ENCODE measurements at regions not wholly inside any gene's neighbourhood (a gene's known extent, or its start where the extent isn't known, plus 50 kb on each side); places are given as distances from the start of the nearest gene placed in this dataset.
"Not testable (repeated sequence)": the region's sequence is repeated elsewhere in the genome, so short reads cannot be mapped to it uniquely, and the experiment has no call there.

- H3K36me3 ChIP-seq = no peaks in the 10 kb centered on the region
- DNase-seq (ENCODE audit: low read depth in 1 of 2, low spot score in 1 of 2) = no peak
- TF ChIP-seq CTCF (IDR thresholded peaks at IDR 0.05; ENCODE audit: low read depth, low read length) = no peak
- no peaks in the 10 kb centered on the region for H3K4me1 ChIP-seq (ENCODE audit: low read depth)
- no peak overlapping the region for H3K4me3 ChIP-seq
- H3K27ac ChIP-seq = no peak overlapping the region
- no peaks in the 10 kb centered on the region for H3K27me3 ChIP-seq
- no peaks in the 10 kb centered on the region for H3K9me3 ChIP-seq (ENCODE audit: low read depth)
Observed at GRCh38 chr7:96558530-96558929, 151.1 kb downstream of the SEM1 start.

- no peak for TF ChIP-seq CTCF (IDR thresholded peaks at IDR 0.05; ENCODE audit: low read depth, low read length)
- Histone ChIP-seq H3K4me1 (ENCODE audit: low read depth) (no peaks in the 10 kb centered on the region), H3K27me3 (no peaks in the 10 kb centered on the region), H3K27ac (no peak overlapping the region), H3K4me3 (no peak overlapping the region), H3K9me3 (ENCODE audit: low read depth) (no peaks in the 10 kb centered on the region), H3K36me3 (no peaks in the 10 kb centered on the region)
- DNase-seq (ENCODE audit: low read depth in 1 of 2, low spot score in 1 of 2) = no peak
Observed at GRCh38 chr7:96558093-96558492, 151.6 kb downstream of the SEM1 start.

GRCh38 chr7:96557598-96557997 lies 152.0 kb downstream of the SEM1 start:
- not testable (repeated sequence) for H3K27me3 ChIP-seq; H3K9me3 ChIP-seq (ENCODE audit: low read depth); H3K27ac ChIP-seq; H3K36me3 ChIP-seq; DNase-seq (ENCODE audit: low read depth in 1 of 2, low spot score in 1 of 2); H3K4me3 ChIP-seq; H3K4me1 ChIP-seq (ENCODE audit: low read depth)

GRCh38 chr7:96548664-96549063 lies 161.0 kb downstream of the SEM1 start:
- Histone ChIP-seq H3K36me3 (no peaks in the 10 kb centered on the region), H3K4me3 (no peak overlapping the region), H3K27ac (no peak overlapping the region), H3K4me1 (ENCODE audit: low read depth) (no peaks in the 10 kb centered on the region), H3K9me3 (ENCODE audit: low read depth) (no peaks in the 10 kb centered on the region), H3K27me3 (no peaks in the 10 kb centered on the region)
- no peak for TF ChIP-seq CTCF (IDR thresholded peaks at IDR 0.05; ENCODE audit: low read depth, low read length)
- DNase-seq (ENCODE audit: low read depth in 1 of 2, low spot score in 1 of 2) = no peak

- H3K27me3 ChIP-seq = no peaks in the 10 kb centered on the region
- no peak for DNase-seq (ENCODE audit: low read depth in 1 of 2, low spot score in 1 of 2)
- H3K9me3 ChIP-seq (ENCODE audit: low read depth) = no peaks in the 10 kb centered on the region
- TF ChIP-seq CTCF (IDR thresholded peaks at IDR 0.05; ENCODE audit: low read depth, low read length) = no peak
- no peak overlapping the region for H3K27ac ChIP-seq
- H3K4me3 ChIP-seq = no peak overlapping the region
- H3K4me1 ChIP-seq (ENCODE audit: low read depth) = no peaks in the 10 kb centered on the region
- no peaks in the 10 kb centered on the region for H3K36me3 ChIP-seq
Observed at GRCh38 chr7:96547371-96547811, 162.3 kb downstream of the SEM1 start.

GRCh38 chr7:96546426-96546825 lies 163.2 kb downstream of the SEM1 start:
- no peaks in the 10 kb centered on the region for H3K9me3 ChIP-seq (ENCODE audit: low read depth)
- no peak for DNase-seq (ENCODE audit: low read depth in 1 of 2, low spot score in 1 of 2)
- H3K27me3 ChIP-seq = no peaks in the 10 kb centered on the region
- no peak overlapping the region for H3K4me3 ChIP-seq
- H3K27ac ChIP-seq = no peak overlapping the region
- TF ChIP-seq CTCF (IDR thresholded peaks at IDR 0.05; ENCODE audit: low read depth, low read length) = no peak
- H3K36me3 ChIP-seq = no peaks in the 10 kb centered on the region
- H3K4me1 ChIP-seq (ENCODE audit: low read depth) = no peaks in the 10 kb centered on the region
